IMR-90 (cell line): ENCODE measurements at regions not wholly inside any gene's neighbourhood (a gene's known extent, or its start where the extent isn't known, plus 50 kb on each side); places are given as distances from the start of the nearest gene placed in this dataset.
A peak's percentile ranks its signal among the peaks of the same experiment; 100 is the strongest.

Experiments
- ATAC-seq: fragments of 200-7000 bp; cut with Tn5 transposase; 2 replicates; pipeline ENCODE4 v1.9.1; 2020; ENCODE audit warnings: low read depth, mild to moderate bottlenecking, moderate library complexity
- BruUV-seq: library from RNA; stranded (reverse); fragments of 400-500 nt; replicated peaks from 2 replicates; lab custom pipeline; 2021; lab: Mats Ljungman, UMichigan
- CTCF ChIA-PET: fragments of 300-600 bp; formaldehyde crosslinking; extraction: SDS; loops from one replicate; lab custom pipeline; 2021; ENCODE audit warnings: antibody characterized with exemption; lab: Yijun Ruan, JAX
- POLR2A ChIA-PET: fragments of 300-600 bp; sonication (Branson Sonifier 250); formaldehyde crosslinking; loops from one replicate; lab custom pipeline; 2022; ENCODE audit warnings: antibody characterized with exemption; ENCODE audit not compliant: unreplicated experiment; lab: Charles Lee
- DNase-seq: peaks from one replicate; pipeline ENCODE4 v3.0.0; 2013
- H2AFZ ChIP-seq: replicated peaks from 2 replicates; pipeline ENCODE3; 2013; ENCODE audit warnings: low read length, mild to moderate bottlenecking; ENCODE audit not compliant: poor library complexity
- H2AK5ac ChIP-seq: 2 replicates; pipeline ENCODE4 v1.6.1; 2013; ENCODE audit warnings: low read depth, low read length, inconsistent platforms
- H2AK9ac ChIP-seq: replicated peaks from 2 replicates; pipeline ENCODE3; 2013; ENCODE audit warnings: mild to moderate bottlenecking, low read depth, low read length, moderate library complexity; ENCODE audit not compliant: poor library complexity
- H2BK120ac ChIP-seq: 2 replicates; pipeline ENCODE4 v1.6.1; 2013; ENCODE audit warnings: low read depth, low read length, inconsistent platforms
- H2BK15ac ChIP-seq: 3 replicates; pipeline ENCODE4 v1.6.1; 2013; ENCODE audit warnings: low read depth, low read length, inconsistent platforms
- H2BK20ac ChIP-seq: 2 replicates; pipeline ENCODE4 v1.6.1; 2013; ENCODE audit warnings: low read depth, mild to moderate bottlenecking, inconsistent platforms, low read length, moderate library complexity
- H2BK5ac ChIP-seq: 2 replicates; pipeline ENCODE4 v1.6.1; 2013; ENCODE audit warnings: mild to moderate bottlenecking, low read depth, low read length, inconsistent platforms; ENCODE audit not compliant: poor library complexity, severe bottlenecking
- H3K14ac ChIP-seq: replicated peaks from 2 replicates; pipeline ENCODE4 v1.6.1; 2013; ENCODE audit warnings: low read depth, low read length, inconsistent platforms
- H3K18ac ChIP-seq: 2 replicates; pipeline ENCODE4 v1.6.1; 2013; ENCODE audit warnings: low read depth, low read length, control low read depth
- H3K23ac ChIP-seq: 2 replicates; pipeline ENCODE4 v1.6.1; 2013; ENCODE audit warnings: low read depth, low read length, inconsistent platforms
- H3K27ac ChIP-seq: 2 replicates; pipeline ENCODE4 v1.5.1; 2013; ENCODE audit warnings: mild to moderate bottlenecking, control low read depth, low read length; ENCODE audit not compliant: insufficient read depth
- H3K27me3 ChIP-seq: 2 replicates; pipeline ENCODE4 v1.6.1; 2013; ENCODE audit warnings: low read length; ENCODE audit not compliant: control insufficient read depth, insufficient read depth
- H3K36me3 ChIP-seq: 2 replicates; pipeline ENCODE4 v1.6.1; 2013; ENCODE audit warnings: low read length, mixed read lengths; ENCODE audit not compliant: control insufficient read depth, insufficient read depth
- H3K4ac ChIP-seq: 2 replicates; pipeline ENCODE4 v1.6.1; 2013; ENCODE audit warnings: low read depth, low read length, inconsistent platforms
- H3K4me1 ChIP-seq: 2 replicates; pipeline ENCODE4 v1.6.1; 2013; ENCODE audit warnings: low read length, mixed read lengths; ENCODE audit not compliant: control insufficient read depth, insufficient read depth
- H3K4me2 ChIP-seq: 2 replicates; pipeline ENCODE4 v1.6.1; 2013; ENCODE audit warnings: low read depth, mild to moderate bottlenecking, control low read depth, low read length, moderate library complexity
- H3K4me3 ChIP-seq: 2 replicates; pipeline ENCODE4 v1.5.1; 2013; ENCODE audit warnings: low read depth, mild to moderate bottlenecking, control low read depth, low read length, moderate library complexity; ENCODE audit not compliant: insufficient read depth
- H3K56ac ChIP-seq: 2 replicates; pipeline ENCODE4 v1.6.1; 2013; ENCODE audit warnings: low read length, inconsistent platforms; ENCODE audit not compliant: insufficient read depth; ENCODE audit errors: extremely low read depth
- H3K79me1 ChIP-seq, 2 experiments: 2 replicates each; pipeline ENCODE4 v1.6.1; 2013; ENCODE audit warnings: low read length in 2 of 2, inconsistent platforms in 1 of 2, low read depth in 1 of 2
- H3K9ac ChIP-seq: 2 replicates; pipeline ENCODE4 v1.6.1; 2013; ENCODE audit warnings: low read depth, low read length, control low read depth
- H3K9me1 ChIP-seq: 2 replicates; pipeline ENCODE4 v1.6.1; 2013; ENCODE audit warnings: low read length, inconsistent platforms; ENCODE audit not compliant: insufficient read depth
- H3K9me3 ChIP-seq: 2 replicates; pipeline ENCODE4 v1.6.1; 2013; ENCODE audit warnings: low read length; ENCODE audit not compliant: control insufficient read depth, insufficient read depth
- H4K20me1 ChIP-seq: 2 replicates; pipeline ENCODE4 v1.6.1; 2013; ENCODE audit warnings: low read length, inconsistent platforms; ENCODE audit not compliant: insufficient read depth
- H4K5ac ChIP-seq: 2 replicates; pipeline ENCODE4 v1.6.1; 2013; ENCODE audit warnings: mild to moderate bottlenecking, low read depth, low read length, control low read depth
- H4K8ac ChIP-seq, 2 experiments: 2 replicates each; pipeline ENCODE4 v1.6.1; 2013; ENCODE audit warnings: low read depth in 2 of 2, low read length in 2 of 2, control low read depth in 1 of 2, inconsistent platforms in 1 of 2
- H4K91ac ChIP-seq: 2 replicates; pipeline ENCODE4 v1.6.1; 2013; ENCODE audit warnings: low read depth, low read length, inconsistent platforms; ENCODE audit not compliant: insufficient read depth
- BHLHE40 ChIP-seq: fragments of 150-350 bp; IDR thresholded peaks from 2 replicates; pipeline ENCODE4 v1.6.1; 2016; ENCODE audit warnings: mild to moderate bottlenecking, low read depth, low read length
- CEBPB ChIP-seq: IDR thresholded peaks from 2 replicates; pipeline ENCODE4 v1.6.1; 2012; ENCODE audit warnings: low read depth, low read length, improper control_type of control experiment
- CHD1 ChIP-seq: IDR thresholded peaks from 2 replicates; pipeline ENCODE4 v1.6.1; 2012; ENCODE audit warnings: low read depth, low read length, improper control_type of control experiment
- FOS ChIP-seq: fragments of 150-350 bp; IDR thresholded peaks from 2 replicates; pipeline ENCODE4 v1.6.1; 2016; ENCODE audit warnings: low read depth, low read length
- MAFK ChIP-seq: IDR thresholded peaks from 2 replicates; pipeline ENCODE4 v1.6.1; 2012; ENCODE audit warnings: low read depth, low read length, improper control_type of control experiment
- MAZ ChIP-seq: IDR thresholded peaks from 2 replicates; pipeline ENCODE4 v1.6.1; 2012; ENCODE audit warnings: low read depth, mild to moderate bottlenecking, low read length, improper control_type of control experiment, moderate library complexity, borderline replicate concordance
- MXI1 ChIP-seq: IDR thresholded peaks from 2 replicates; pipeline ENCODE4 v1.6.1; 2012; ENCODE audit warnings: low read depth, mild to moderate bottlenecking, low read length, moderate library complexity, borderline replicate concordance
- NFE2L2 ChIP-seq: fragments of 150-350 bp; IDR thresholded peaks from 2 replicates; pipeline ENCODE4 v1.6.1; 2016; ENCODE audit warnings: low read depth, mild to moderate bottlenecking, low read length
- RAD21 ChIP-seq: IDR thresholded peaks from 2 replicates; pipeline ENCODE4 v1.6.1; 2012; ENCODE audit warnings: low read length, improper control_type of control experiment
- RCOR1 ChIP-seq: IDR thresholded peaks from 2 replicates; pipeline ENCODE4 v1.6.1; 2012; ENCODE audit warnings: mild to moderate bottlenecking, low read length, improper control_type of control experiment; ENCODE audit not compliant: insufficient replicate concordance
- RFX5 ChIP-seq: IDR thresholded peaks from 2 replicates; pipeline ENCODE4 v1.8.0; 2012; ENCODE audit warnings: low read depth, mild to moderate bottlenecking, low read length, moderate library complexity
- SMC3 ChIP-seq: fragments of 150-350 bp; IDR thresholded peaks from 2 replicates; pipeline ENCODE4 v1.6.1; 2016; ENCODE audit warnings: low read depth, mild to moderate bottlenecking, antibody characterized with exemption, low read length, moderate library complexity
- WGBS, 2 experiments: methylation state at CpG; one replicate each; pipeline versions ENCODE4 v1.1.5 to v1.1.7; 2013; ENCODE audit warnings: missing lambda C conversion rate in 2 of 2; ENCODE audit not compliant: insufficient read length in 1 of 2; ENCODE audit errors: extremely low coverage in 2 of 2; 5-methylcytosine and 5-hydroxymethylcytosine counted together
- dilution Hi-C: fragments of 300-500 bp; cut with HindIII; formaldehyde crosslinking; loops from one replicate; pipeline ENCODE4 v1.14.3; 2018; ENCODE audit warnings: low sequenced_read_pairs; ENCODE audit not compliant: unreplicated experiment
- in situ Hi-C: fragments of 300-500 bp; cut with MboI; formaldehyde crosslinking; loops from 3 replicates; pipeline ENCODE4 v1.14.3; 2019; ENCODE audit warnings: low sequenced_read_pairs, inconsistent platforms, mixed read lengths
- intact Hi-C: fragments of 100-400 bp; cut with micrococcal nuclease; formaldehyde crosslinking; loops from 2 replicates; pipeline ENCODE4 v1.10.0; 2022
- TF ChIP-seq, protein P1 (sequence below): conservative IDR thresholded peaks from 2 replicates; pipeline ENCODE4 v1.5.1; 2012; ENCODE audit warnings: mild to moderate bottlenecking, low read depth, low read length, improper control_type of control experiment
- TF ChIP-seq, protein P2 (sequence below): fragments of 150-350 bp; IDR thresholded peaks from 2 replicates; pipeline ENCODE4 v1.6.1; 2017; ENCODE audit warnings: mild to moderate bottlenecking, antibody characterized with exemption, low read length, low read depth
- TF ChIP-seq, protein P3 (sequence below): fragments of 150-350 bp; IDR thresholded peaks from 2 replicates; pipeline ENCODE4 v1.6.1; 2016; ENCODE audit warnings: low read depth, mild to moderate bottlenecking, low read length, moderate library complexity, borderline replicate concordance

DNA sequence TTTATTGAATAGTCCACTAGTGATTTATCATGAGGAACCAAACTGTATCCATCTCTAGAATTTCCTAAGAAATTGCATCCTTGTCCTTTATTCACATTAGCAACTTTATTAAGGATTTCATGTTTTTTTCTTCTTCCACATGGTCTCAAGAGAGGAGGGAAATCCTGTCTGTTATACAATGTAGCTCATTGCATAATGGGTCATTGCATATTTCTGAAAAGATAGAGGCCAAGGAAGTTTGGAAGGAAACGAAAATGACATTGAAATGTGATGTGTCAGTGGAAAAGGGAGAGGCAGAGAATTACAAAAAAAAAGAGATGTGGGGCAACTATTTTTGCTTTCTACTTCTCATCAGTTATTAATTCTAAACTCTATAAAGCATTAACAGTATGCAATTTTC is 353.1 kb downstream of the METTL15 start:
- no peaks in the 10 kb centered on the region for H3K36me3 ChIP-seq
- H4K91ac ChIP-seq: no peak overlapping the region
- TF ChIP-seq, protein P1, sequence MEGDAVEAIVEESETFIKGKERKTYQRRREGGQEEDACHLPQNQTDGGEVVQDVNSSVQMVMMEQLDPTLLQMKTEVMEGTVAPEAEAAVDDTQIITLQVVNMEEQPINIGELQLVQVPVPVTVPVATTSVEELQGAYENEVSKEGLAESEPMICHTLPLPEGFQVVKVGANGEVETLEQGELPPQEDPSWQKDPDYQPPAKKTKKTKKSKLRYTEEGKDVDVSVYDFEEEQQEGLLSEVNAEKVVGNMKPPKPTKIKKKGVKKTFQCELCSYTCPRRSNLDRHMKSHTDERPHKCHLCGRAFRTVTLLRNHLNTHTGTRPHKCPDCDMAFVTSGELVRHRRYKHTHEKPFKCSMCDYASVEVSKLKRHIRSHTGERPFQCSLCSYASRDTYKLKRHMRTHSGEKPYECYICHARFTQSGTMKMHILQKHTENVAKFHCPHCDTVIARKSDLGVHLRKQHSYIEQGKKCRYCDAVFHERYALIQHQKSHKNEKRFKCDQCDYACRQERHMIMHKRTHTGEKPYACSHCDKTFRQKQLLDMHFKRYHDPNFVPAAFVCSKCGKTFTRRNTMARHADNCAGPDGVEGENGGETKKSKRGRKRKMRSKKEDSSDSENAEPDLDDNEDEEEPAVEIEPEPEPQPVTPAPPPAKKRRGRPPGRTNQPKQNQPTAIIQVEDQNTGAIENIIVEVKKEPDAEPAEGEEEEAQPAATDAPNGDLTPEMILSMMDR: no peak
- TF ChIP-seq SMC3 (no peak), MXI1 (no peak), RFX5 (0 out of 2 replicates have a peak, but pooled peaks have one; percentile 6), CHD1 (no peak), CEBPB (peak; percentile 82), MAZ (no peak), RCOR1 (no peak), BHLHE40 (no peak), MAFK (0 out of 2 replicates have a peak, but pooled peaks have one; percentile 10), NFE2L2 (no peak), RAD21 (no peak), FOS (no peak)
- TF ChIP-seq, protein P2, sequence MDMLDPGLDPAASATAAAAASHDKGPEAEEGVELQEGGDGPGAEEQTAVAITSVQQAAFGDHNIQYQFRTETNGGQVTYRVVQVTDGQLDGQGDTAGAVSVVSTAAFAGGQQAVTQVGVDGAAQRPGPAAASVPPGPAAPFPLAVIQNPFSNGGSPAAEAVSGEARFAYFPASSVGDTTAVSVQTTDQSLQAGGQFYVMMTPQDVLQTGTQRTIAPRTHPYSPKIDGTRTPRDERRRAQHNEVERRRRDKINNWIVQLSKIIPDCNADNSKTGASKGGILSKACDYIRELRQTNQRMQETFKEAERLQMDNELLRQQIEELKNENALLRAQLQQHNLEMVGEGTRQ: no peak
- TF ChIP-seq, protein P3, sequence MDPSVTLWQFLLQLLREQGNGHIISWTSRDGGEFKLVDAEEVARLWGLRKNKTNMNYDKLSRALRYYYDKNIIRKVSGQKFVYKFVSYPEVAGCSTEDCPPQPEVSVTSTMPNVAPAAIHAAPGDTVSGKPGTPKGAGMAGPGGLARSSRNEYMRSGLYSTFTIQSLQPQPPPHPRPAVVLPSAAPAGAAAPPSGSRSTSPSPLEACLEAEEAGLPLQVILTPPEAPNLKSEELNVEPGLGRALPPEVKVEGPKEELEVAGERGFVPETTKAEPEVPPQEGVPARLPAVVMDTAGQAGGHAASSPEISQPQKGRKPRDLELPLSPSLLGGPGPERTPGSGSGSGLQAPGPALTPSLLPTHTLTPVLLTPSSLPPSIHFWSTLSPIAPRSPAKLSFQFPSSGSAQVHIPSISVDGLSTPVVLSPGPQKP: no peak
- H2BK5ac ChIP-seq: peak overlapping the region; percentile 100
- no peak overlapping the region for H3K4me2 ChIP-seq
- H2BK20ac ChIP-seq: no peak overlapping the region
- no peaks in the 10 kb centered on the region for H3K27me3 ChIP-seq
- peak; percentile 71 for DNase-seq
- H3K9ac ChIP-seq: no peak overlapping the region
- H3K23ac ChIP-seq: no peak overlapping the region
- H3K27ac ChIP-seq: peak overlapping the region; percentile 27; the same call in 1 of the 2 replicates
- H3K4me1 ChIP-seq: peaks cover 20% of the 10 kb centered on the region
- ChIA-PET POLR2A (interaction anchor here (0.7 kb wide), 1 partner anchor 320 kb away, joined by 4 read pairs; no protein-coding TSS in a partner anchor), CTCF (no interaction called here)
- intact Hi-C loops (loop anchor here (5.0 to 10.0 kb wide), 3 partner anchors 527 to 759 kb away; partner anchors contain the start of gene BDNF), in situ Hi-C loops (no loop called here), dilution Hi-C loops (no loop called here)
- H2AK9ac ChIP-seq: no peak overlapping the region
- no peak for ATAC-seq
- H4K20me1 ChIP-seq: no peaks in the 10 kb centered on the region
- no CpG with 5 or more reads among the region's 1 CpG for WGBS, 2 experiments
- no peak overlapping the region for H3K4me3 ChIP-seq
- 0 out of 2 replicates have a peak, but pooled peaks cover under 1% of the 10 kb centered on the region for H3K9me1 ChIP-seq
- H3K79me1 ChIP-seq: peaks cover 5 to 8% of the 10 kb centered on the region in 2 experiments; a peak in 3 of 4 replicates
- H3K18ac ChIP-seq: peak overlapping the region; percentile 88; the same call in 1 of the 2 replicates
- H3K9me3 ChIP-seq: no peaks in the 10 kb centered on the region
- peak overlapping the region; percentile 55; the same call in 1 of the 3 replicates for H2BK15ac ChIP-seq
- no TSS peak for BruUV-seq
- 0 out of 2 replicates have a peak overlapping the region, but pooled peaks have one; percentile 73 for H2BK120ac ChIP-seq
- peak overlapping the region; percentile 65; the same call in 1 of the 2 replicates for H4K5ac ChIP-seq
- peak overlapping the region; percentile 11; the same call in 1 of the 2 replicates for H3K56ac ChIP-seq
- H4K8ac ChIP-seq: peak overlapping the region; percentile 4 to 34; a peak in 3 of 4 replicates
- no peak overlapping the region for H3K4ac ChIP-seq
- H2AK5ac ChIP-seq: no peak overlapping the region
- no peak overlapping the region for H2AFZ ChIP-seq
- no peak overlapping the region for H3K14ac ChIP-seq
